Thymus (tissue), 11 donors: ENCODE measurements at regions not wholly inside any gene's neighbourhood (a gene's known extent, or its start where the extent isn't known, plus 50 kb on each side); places are given as distances from the start of the nearest gene placed in this dataset.

ENCODE experiments used
- DNase-seq, 9 donors: peaks; one replicate each; pipeline ENCODE4 v3.0.0-alpha.2; 2013; ENCODE audit warnings: low spot score in 9 of 9, low read depth in 6 of 9, missing footprints in 1 of 9
- H3K27ac ChIP-seq, 2 donors: one replicate each; pipeline ENCODE4 v1.5.1; 2013; ENCODE audit warnings: control low read depth in 1 of 2, low read depth in 1 of 2, low read length in 1 of 2, mild to moderate bottlenecking in 1 of 2, moderate library complexity in 1 of 2
- H3K27me3 ChIP-seq, 2 donors: one replicate each; pipeline ENCODE4 v1.5.1; 2013; ENCODE audit warnings: low read length in 1 of 2; ENCODE audit not compliant: control insufficient read depth in 2 of 2, insufficient read depth in 1 of 2
- H3K36me3 ChIP-seq, 2 donors: one replicate each; pipeline ENCODE4 v1.5.1; 2013; ENCODE audit warnings: low read length in 1 of 2, mild to moderate bottlenecking in 1 of 2, moderate library complexity in 1 of 2; ENCODE audit not compliant: control insufficient read depth in 2 of 2, insufficient read depth in 2 of 2
- H3K4me1 ChIP-seq, 2 donors: one replicate each; pipeline ENCODE4 v1.5.1; 2013; ENCODE audit warnings: low read length in 2 of 2; ENCODE audit not compliant: control insufficient read depth in 2 of 2, insufficient read depth in 2 of 2
- H3K4me3 ChIP-seq, 2 donors: one replicate each; pipeline ENCODE4 v1.5.1; 2013; ENCODE audit warnings: low read length in 2 of 2, control low read depth in 1 of 2, mild to moderate bottlenecking in 1 of 2
- H3K9me3 ChIP-seq, 2 donors: one replicate each; pipeline ENCODE4 v1.5.1; 2013; ENCODE audit warnings: low read length in 1 of 2, mild to moderate bottlenecking in 1 of 2; ENCODE audit not compliant: control insufficient read depth in 2 of 2, insufficient read depth in 1 of 2
- WGBS: extraction: QIAGEN DNeasy Blood & Tissue Kit; methylation state at CpG from one replicate; pipeline ENCODE4 v1.1.7; 2013; 5-methylcytosine and 5-hydroxymethylcytosine counted together
- donor health status: healthy.

DNA sequence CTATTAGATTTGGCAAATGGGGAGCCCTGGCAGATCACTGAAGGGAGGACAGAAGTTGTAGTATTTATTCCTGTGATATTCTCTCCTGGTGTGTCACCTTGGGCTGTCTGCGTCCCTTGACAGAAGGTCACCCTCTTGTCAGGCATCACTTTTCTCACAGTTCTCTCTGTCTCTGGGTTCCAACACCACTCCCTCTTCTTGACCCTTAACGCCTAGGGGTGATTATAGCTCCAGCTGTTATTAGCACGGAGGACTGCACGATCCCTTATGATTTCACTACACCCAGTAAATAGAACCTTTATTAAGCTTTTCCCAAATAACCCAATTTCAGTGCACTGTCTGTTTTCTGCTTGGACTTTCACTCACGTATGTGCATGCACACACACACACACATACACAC, 166.3 kb upstream of the TNP1 start:
- Histone ChIP-seq H3K27me3 (no peaks in the 10 kb centered on the region), H3K4me1 (no peaks in the 10 kb centered on the region), H3K4me3 (no peak overlapping the region), H3K27ac (no peak overlapping the region), H3K36me3 (no peaks in the 10 kb centered on the region), H3K9me3 (no peaks in the 10 kb centered on the region)
- DNase-seq, result no peak
- 98% methylated on average over 5 of the region's 5 CpGs for WGBS

DNA sequence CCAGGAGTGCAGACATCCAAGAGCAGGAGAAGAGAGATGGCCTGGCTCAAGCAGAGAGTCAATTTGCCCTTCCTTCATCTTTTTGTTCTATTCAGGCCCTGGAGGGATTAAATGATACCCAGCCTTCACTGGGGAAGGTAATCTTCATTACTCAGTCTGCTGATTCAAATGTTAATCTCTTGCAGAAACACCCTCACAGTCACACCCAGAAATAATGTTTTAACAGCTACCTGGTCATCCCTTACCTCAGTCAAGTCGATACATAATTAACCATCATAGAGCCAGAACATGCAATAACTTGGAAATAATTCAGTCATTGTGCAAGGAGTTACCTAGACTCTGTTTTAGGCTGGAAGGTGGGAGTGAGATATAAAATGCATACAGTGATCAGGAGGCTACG, 163.7 kb upstream of the TNP1 start:
- no peak overlapping the region for H3K27ac ChIP-seq
- DNase-seq, result no peak
- 87% methylated on average over 2 of the region's 2 CpGs for WGBS
- H3K4me3 ChIP-seq, result no peak overlapping the region
- H3K9me3 ChIP-seq, result no peaks in the 10 kb centered on the region
- H3K27me3 ChIP-seq, result no peaks in the 10 kb centered on the region
- H3K36me3 ChIP-seq, result no peaks in the 10 kb centered on the region
- H3K4me1 ChIP-seq, result no peaks in the 10 kb centered on the region

GRCh38 chr2:217017456-217018252, 157.8 kb upstream of the TNP1 start:
- H3K27me3 ChIP-seq, result no peaks in the 10 kb centered on the region
- no peak overlapping the region for H3K4me3 ChIP-seq
- peak overlapping the region in 1 of 2 donors; percentile 13 for H3K27ac ChIP-seq
- 91% methylated on average over 9 of the region's 9 CpGs for WGBS
- DNase-seq, result no peak
- H3K4me1 ChIP-seq, result peaks cover 34 to 37% of the 10 kb centered on the region in 2 donors
- H3K36me3 ChIP-seq, result no peaks in the 10 kb centered on the region
- no peaks in the 10 kb centered on the region for H3K9me3 ChIP-seq

- peak in 7 of 9 donors; percentile 30 to 82 (median 42) for DNase-seq
- Histone ChIP-seq H3K36me3 (no peaks in the 10 kb centered on the region), H3K9me3 (no peaks in the 10 kb centered on the region), H3K27ac (peak overlapping the region in 1 of 2 donors; percentile 59), H3K27me3 (no peaks in the 10 kb centered on the region), H3K4me3 (no peak overlapping the region), H3K4me1 (peaks cover 34 to 37% of the 10 kb centered on the region in 2 donors)
- WGBS, result 45% methylated on average over 7 of the region's 7 CpGs
These were observed 157.0 kb upstream of the TNP1 start for GRCh38 chr2:217016796-217017419.

DNA sequence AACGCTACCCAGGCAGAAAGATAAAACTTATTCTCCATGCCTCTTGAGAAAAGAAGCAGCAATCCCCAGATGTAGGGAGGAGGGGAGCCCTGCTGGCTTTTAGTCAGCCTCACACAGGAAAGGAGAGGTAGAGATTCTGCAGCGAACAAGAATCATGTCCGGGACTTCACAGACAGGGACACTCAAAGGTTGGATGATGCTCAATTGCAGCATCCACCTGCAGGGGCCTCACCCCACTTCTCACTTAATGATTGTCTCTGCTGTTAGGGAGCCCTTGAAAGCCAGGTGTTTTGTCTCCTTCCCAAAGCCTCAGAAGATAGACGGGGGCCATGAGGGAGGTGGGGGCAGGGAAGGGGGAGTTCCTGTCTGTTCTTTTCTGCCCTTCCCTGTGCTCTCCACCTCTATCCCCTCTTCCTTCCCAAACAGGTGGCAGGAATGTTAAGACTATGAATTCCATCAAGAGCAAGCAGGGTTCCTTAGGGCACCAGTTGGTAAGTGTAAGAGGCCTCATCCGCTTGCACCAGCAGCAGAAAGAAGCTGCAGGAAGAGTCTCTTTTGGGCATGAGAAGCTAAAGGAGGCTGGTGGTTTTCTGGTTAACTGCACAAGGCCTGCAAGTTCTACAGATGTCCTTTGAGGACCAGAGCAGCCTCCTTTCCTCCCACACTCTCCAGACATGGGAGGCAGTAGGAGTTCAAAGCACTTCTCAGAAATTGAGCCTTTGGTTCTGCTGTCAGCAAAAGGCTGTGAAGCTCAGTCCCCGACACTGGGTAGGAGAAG, 154.7 kb upstream of the TNP1 start:
- peaks cover 34 to 37% of the 10 kb centered on the region in 2 donors for H3K4me1 ChIP-seq
- H3K27ac ChIP-seq, result peak overlapping the region in 1 of 2 donors; percentile 50
- no peaks in the 10 kb centered on the region for H3K36me3 ChIP-seq
- peak in 6 of 9 donors; percentile 18 to 69 (median 32) for DNase-seq
- WGBS, result 26% methylated on average over 6 of the region's 6 CpGs
- no peak overlapping the region for H3K4me3 ChIP-seq
- H3K27me3 ChIP-seq, result no peaks in the 10 kb centered on the region
- no peaks in the 10 kb centered on the region for H3K9me3 ChIP-seq

DNA sequence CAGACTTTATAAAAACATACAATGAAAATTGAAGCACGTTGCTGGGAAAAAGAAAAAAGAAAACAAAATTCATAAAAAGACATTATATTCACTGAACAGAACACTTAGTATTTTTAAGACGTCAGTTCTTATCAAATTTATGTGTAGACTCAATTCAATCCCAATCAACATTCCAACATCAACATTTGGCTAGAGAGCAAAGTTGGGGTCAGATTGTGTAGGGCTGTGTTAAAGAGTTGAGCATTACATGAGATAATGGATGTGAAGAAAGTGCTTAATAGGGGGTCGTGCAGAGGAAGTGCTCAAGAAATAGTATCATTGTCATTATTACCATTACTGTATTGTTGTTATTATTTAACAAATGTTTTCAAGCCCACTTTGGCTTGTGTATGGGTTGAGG, 154.1 kb upstream of the TNP1 start:
- WGBS, result 92% methylated on average over 3 of the region's 3 CpGs
- H3K27me3 ChIP-seq, result no peaks in the 10 kb centered on the region
- no peaks in the 10 kb centered on the region for H3K9me3 ChIP-seq
- no peak overlapping the region for H3K27ac ChIP-seq
- no peak for DNase-seq
- H3K4me3 ChIP-seq, result no peak overlapping the region
- peaks cover 34 to 37% of the 10 kb centered on the region in 2 donors for H3K4me1 ChIP-seq
- no peaks in the 10 kb centered on the region for H3K36me3 ChIP-seq

GRCh38 chr2:217011576-217011975, 151.7 kb upstream of the TNP1 start:
- no peak for DNase-seq
- Histone ChIP-seq H3K9me3 (no peaks in the 10 kb centered on the region), H3K36me3 (no peaks in the 10 kb centered on the region), H3K27ac (no peak overlapping the region), H3K4me1 (peaks cover 22 to 24% of the 10 kb centered on the region in 2 donors), H3K27me3 (no peaks in the 10 kb centered on the region), H3K4me3 (no peak overlapping the region)
- 95% methylated on average over 4 of the region's 4 CpGs for WGBS

DNA sequence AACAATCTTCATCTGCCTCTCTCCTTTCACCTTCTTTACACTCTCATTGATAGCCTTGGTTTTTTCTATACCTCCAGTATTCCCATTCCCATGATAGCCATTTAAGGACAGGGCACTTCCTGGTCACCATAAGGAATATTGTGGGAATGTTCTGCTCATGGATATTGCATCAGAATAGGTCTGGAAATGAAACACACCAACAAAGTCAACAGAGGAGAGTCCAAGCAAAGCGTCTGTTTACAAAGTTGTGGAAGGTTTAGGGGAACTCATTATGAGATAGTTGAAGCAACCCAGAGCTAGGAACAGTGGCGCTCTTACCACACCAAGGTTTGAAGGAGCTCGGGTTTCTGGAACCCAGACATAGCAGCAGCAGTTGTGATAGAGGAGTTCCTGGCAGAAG, 150.3 kb upstream of the TNP1 start:
- Histone ChIP-seq H3K36me3 (no peaks in the 10 kb centered on the region), H3K9me3 (no peaks in the 10 kb centered on the region), H3K4me1 (peaks cover 13% of the 10 kb centered on the region in 2 donors), H3K27ac (no peak overlapping the region), H3K4me3 (no peak overlapping the region), H3K27me3 (no peaks in the 10 kb centered on the region)
- WGBS, result 97% methylated on average over 3 of the region's 3 CpGs
- no peak for DNase-seq

DNA sequence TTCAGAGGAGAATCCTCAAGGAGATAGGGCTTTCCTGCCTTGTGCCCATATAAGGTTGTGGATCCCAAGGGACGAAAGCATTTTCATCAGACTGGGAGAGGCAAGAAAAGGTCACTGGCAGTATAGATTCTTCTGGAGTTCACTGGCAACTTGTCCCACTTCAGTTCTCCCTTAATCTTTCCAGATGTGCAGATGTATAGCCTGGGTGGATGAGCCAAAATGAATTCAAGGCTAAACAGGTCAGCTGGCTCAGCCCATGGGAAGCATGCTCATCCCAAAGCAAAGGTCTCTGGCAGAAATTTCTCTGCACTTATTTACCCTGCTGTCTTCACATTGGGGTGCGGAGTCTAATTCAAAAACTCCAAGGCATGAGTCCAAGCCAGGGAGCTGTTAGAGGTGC, 148.9 kb upstream of the TNP1 start:
- DNase-seq, result no peak
- Histone ChIP-seq H3K4me1 (no peaks in the 10 kb centered on the region), H3K27ac (no peak overlapping the region), H3K4me3 (no peak overlapping the region), H3K36me3 (no peaks in the 10 kb centered on the region), H3K9me3 (no peaks in the 10 kb centered on the region), H3K27me3 (no peaks in the 10 kb centered on the region)
- 50% methylated on average over 2 of the region's 2 CpGs for WGBS
